NCI-H2081 treated with DMSO at 0.1 percent for 48 hours (cell line): ENCODE measurements at regions not wholly inside any gene's neighbourhood (a gene's known extent, or its start where the extent isn't known, plus 50 kb on each side); places are given as distances from the start of the nearest gene placed in this dataset.
"Not testable (repeated sequence)": the region's sequence is repeated elsewhere in the genome, so short reads cannot be mapped to it uniquely, and the experiment has no call there.

Source experiments
- DNase-seq: peaks from one replicate; lab custom pipeline; 2025; lab: John Stamatoyannopoulos, UW

GRCh38 chr18:25490316-25490715, 138.3 kb upstream of the ZNF521 start:
- no peak for DNase-seq

DNA sequence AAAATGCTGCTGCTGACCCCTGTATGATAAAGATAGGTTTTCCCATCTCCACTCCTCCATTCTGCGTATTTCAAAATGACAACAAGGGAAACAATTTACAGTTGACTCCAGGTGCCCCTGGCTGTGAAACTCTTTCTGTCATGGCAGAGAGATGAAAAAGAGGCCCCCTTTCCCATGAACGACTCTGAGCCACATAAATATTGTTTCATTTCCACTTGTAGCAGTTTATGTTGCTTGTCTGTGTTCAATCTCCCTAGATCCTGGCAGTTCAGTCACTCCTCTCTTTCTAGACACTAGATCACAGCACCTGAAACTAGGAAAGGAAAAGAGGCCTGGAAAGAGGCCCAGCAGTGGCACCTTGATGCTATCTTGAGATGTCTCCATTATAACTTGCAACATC, 121.0 kb upstream of the ZNF521 start:
- no peak for DNase-seq

DNA sequence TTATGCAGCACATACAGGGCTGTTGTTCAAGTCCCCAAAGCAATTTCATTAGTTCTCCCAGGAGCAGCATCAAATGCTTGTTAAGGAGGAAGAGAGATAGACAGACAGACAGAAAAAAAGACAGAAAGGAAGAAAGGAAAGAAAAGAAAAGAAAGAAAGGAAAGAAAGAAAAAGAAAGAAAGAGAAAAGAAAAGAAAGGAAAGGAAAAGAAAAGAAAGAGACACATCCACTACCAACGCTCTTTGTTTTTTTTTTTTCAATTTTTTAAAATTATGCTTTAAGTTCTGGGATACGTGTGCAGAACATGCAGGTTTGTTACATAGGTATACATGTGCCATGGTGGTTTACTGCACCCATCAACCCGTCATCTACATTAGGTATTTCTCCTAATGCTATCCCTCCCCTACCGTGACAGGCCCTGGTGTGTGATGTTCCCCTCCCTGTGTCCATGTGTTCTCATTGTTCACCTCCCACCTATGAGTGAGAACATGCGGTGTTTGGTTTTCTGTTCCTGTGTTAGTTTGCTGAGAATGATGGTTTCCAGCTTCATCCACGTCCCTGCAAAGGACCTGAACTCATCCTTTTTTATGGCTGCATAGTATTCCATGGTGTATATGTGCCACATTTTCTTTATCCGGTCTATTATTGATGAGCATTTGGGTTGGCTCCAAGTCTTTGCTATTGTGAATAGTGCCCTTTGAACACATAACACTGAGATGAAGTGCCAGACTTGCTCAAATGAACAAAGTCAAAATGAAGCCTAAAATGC, 119.0 kb upstream of the ZNF521 start:
- DNase-seq: not testable (repeated sequence)

DNA sequence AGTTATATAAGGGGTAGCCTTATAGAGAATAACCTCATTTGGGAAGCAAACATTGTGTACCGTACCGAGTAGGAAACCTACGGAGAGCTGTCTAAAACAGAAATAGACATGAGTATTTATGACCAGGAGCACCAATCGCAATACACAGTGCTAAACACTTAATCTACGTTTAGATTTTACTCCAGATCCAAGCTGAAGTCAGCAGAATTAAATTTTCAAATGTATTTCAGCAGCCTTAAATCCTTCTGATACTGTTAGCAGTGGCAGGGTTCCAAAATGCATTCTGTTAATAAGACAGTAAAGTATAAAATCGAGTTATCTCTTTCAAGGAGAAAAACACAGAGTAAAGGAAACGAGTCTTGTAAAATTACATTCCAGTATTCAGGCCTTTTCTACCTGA, 118.1 kb upstream of the ZNF521 start:
- DNase-seq: no peak

DNA sequence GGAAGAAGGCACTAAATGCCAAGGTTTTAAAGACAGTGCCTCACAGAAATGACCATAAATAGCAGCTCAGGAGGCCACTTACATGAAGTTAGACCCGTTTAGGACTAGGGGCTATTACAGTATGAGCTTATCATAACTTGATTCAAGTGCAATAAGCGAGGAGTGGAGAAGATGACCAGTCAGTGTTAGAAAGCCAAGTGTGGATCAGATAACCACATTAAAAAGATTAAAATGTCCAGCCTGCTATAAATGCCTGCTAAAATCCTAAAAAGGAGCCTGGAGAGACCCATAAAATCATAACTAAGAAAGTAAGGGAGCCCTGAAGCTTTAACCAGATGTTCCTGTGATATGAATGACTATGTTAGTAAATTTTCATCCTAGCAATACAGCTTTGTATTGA, 117.5 kb upstream of the ZNF521 start:
- no peak for DNase-seq

DNA sequence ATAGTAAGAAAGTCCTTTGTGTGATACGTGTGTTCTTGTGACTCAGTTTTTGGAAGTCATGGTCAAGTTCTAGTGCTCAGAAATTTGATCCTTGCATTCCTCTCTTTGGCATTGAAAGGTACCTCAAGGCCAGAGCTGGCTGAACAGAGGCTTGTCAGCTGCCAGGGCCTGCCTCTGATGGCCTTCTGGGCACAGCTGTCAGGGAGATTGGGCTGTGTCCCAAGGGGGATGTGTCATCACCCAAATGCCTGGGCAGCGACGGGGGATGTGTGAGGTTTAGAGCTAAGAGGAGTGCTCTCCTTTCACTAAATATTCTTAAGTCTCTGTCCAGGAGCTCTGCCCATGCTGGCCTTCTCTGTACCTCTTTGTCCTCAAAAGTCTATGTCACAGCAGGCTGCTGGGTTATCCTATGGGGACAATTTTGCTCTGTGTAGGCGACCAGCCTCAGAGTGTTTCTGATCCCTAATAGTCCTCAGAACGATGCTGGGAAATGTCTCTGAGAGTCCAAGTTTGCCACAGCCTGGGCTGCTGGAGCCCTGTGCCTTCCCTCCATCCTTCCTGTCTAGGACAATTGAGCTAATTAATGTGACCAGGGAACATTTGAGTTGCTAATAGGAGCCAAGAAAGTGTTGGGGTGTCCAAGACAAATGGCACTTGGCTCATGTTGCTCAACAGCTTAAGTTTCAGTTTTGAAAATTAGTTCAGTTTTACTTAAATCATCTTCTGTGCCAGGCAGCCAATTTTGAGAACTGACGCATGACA, 115.4 kb upstream of the ZNF521 start:
- no peak for DNase-seq

DNA sequence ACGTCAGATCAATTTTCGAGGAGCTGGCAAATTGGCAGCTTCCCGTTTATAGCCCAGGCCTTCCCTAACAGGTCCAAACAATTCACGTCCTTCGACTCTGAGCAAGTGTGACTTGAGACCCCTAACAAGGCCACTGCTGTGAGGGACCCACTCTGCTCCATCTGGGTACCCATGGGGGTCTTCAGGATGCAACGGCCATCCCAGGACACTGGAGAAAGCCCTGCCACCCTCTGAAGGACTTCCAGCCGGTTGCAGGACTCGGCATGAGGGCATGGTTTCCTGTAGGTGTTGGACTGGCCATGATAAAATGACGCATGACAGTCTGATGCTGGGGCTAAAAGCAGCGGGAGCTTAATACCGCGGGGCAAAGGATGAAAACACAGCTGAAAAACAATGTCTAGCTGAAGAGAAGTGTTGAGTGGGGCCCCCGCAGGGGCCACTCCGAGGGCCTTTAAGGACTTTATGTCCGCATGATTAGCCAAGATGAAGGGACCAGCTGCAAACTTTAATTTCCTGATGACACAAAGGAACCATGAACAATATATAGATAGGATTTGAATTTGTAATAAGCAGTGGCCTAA, 113.3 kb upstream of the ZNF521 start:
- DNase-seq: no peak

GRCh38 chr18:25464227-25464626, 112.3 kb upstream of the ZNF521 start:
- no peak for DNase-seq

- no peak for DNase-seq
These were observed 111.8 kb upstream of the ZNF521 start for GRCh38 chr18:25463726-25464125.

- no peak for DNase-seq
These were observed 107.8 kb upstream of the ZNF521 start for GRCh38 chr18:25459814-25460213.

- no peak for DNase-seq
These were observed 105.6 kb upstream of the ZNF521 start for GRCh38 chr18:25457601-25458000.

GRCh38 chr18:25457126-25457525, 105.2 kb upstream of the ZNF521 start:
- DNase-seq: no peak

- DNase-seq: no peak
These were observed 104.5 kb upstream of the ZNF521 start for GRCh38 chr18:25456334-25457010.

DNA sequence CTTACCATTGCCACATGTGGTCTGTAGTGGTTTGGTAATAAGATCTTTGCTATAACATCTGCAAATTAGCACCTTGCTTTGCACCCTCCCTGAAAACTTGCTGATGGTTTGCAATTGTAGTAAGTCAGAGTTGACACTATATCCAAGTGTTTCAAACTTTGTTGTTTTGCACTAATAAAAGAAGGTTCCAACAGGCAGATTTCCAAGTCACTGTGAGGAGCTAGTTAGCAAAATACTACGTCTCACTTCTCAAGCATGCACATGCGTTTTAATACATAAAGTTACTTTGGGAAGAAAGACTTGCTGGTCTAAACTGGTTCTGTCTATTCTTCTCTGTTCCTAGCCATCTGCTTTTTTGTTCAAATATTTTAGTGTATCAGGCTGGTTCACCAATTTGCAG, 103.7 kb upstream of the ZNF521 start:
- no peak for DNase-seq

GRCh38 chr18:25455159-25455558, 103.2 kb upstream of the ZNF521 start:
- no peak for DNase-seq

GRCh38 chr18:25454730-25455129, 102.8 kb upstream of the ZNF521 start:
- no peak for DNase-seq

DNA sequence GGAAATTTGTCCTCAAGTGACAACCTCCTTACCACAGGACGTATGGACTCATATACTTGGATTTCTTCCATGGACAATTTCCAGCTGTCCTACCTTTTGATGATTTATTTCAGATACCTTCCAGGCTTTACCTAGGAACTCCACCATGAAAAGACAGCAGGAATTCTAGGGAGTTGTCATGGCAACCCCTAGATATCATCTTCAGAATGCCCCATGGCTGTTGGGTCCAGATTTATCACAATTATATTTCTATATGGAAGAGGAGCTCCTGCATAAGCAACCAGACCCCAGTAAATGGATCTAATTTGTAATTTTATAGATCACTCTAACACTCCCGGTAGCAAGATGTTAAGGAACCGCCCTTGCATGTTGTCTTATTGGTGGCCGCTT, 102.3 kb upstream of the ZNF521 start:
- DNase-seq: no peak

GRCh38 chr18:25453556-25454269, 101.7 kb upstream of the ZNF521 start:
- DNase-seq: no peak

DNA sequence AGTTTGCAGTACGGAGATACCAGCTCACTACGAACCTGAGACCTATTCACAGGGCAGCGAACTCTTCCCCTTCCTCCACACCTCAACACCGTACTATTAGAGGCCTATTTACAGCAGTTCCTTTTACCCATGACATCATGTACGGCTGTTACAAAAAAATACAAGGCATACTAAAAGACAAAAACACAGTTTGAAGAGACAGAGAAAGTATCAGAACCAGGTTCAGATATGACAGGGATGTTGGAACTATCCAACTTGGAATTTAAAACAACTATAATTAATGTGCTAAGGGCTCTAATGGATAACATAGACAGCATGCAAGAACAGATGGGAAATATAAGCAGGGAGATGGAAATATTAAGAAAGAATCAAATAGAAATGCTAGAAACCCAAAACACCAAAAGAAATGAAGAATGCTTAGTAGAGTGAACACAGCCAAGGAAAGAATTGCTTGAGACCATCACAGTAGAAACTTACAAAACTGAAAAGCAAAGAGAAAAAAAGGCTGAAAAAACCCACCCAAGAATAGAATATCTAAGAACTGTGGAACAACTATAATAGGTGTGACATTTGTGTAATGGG, 99.2 kb upstream of the ZNF521 start:
- DNase-seq: no peak

GRCh38 chr18:25449046-25449445, 97.1 kb upstream of the ZNF521 start:
- DNase-seq: no peak

- no peak for DNase-seq
These were observed 95.0 kb upstream of the ZNF521 start for GRCh38 chr18:25446972-25447371.

- no peak for DNase-seq
These were observed 93.5 kb upstream of the ZNF521 start for GRCh38 chr18:25445430-25445829.
